HCT116 (cell line): ENCODE measurements at regions not wholly inside any gene's neighbourhood (a gene's known extent, or its start where the extent isn't known, plus 50 kb on each side); places are given as distances from the start of the nearest gene placed in this dataset.

Source experiments
- ATAC-seq: fragments of 200-7000 bp; cut with Tn5 transposase; 2 replicates; pipeline ENCODE4 v1.9.1; 2020; ENCODE audit warnings: mild to moderate bottlenecking, moderate library complexity
- BruUV-seq: library from RNA; stranded (reverse); fragments of 400-500 nt; replicated peaks from 2 replicates; lab custom pipeline; 2021; lab: Mats Ljungman, UMichigan
- CTCF ChIA-PET: fragments of 300-600 bp; sonication (Branson Sonifier 250); formaldehyde crosslinking; loops from one replicate; lab custom pipeline; 2021; ENCODE audit warnings: antibody characterized with exemption; lab: Charles Lee
- POLR2A ChIA-PET: fragments of 300-600, 350-600 bp; sonication (Branson Sonifier 250); formaldehyde crosslinking; loops from one replicate; lab custom pipeline; 2021; ENCODE audit warnings: antibody characterized with exemption; lab: Charles Lee
- RAD21 ChIA-PET, 2 experiments: fragments of 300-600 bp; sonication (Branson Sonifier 250); formaldehyde crosslinking; loops; one replicate each; lab custom pipeline; 2023; ENCODE audit warnings: low total read pairs in 2 of 2; ENCODE audit not compliant: uncharacterized antibody in 2 of 2, unreplicated experiment in 2 of 2, low non-redundant PET in 1 of 2; lab: Charles Lee
- DNase-seq: peaks from one replicate; pipeline ENCODE4 v3.0.0-alpha.2; 2010; ENCODE audit warnings: low read depth, low spot score
- H2AFZ ChIP-seq: fragments of 200-600 bp; shearing (Covaris generic), sonication (generic); 2 replicates; pipeline ENCODE4 v1.6.1; 2017; ENCODE audit warnings: low read depth, mixed run types, mixed read lengths, antibody characterized with exemption, low read length; ENCODE audit not compliant: poor library complexity, severe bottlenecking
- H3K27ac ChIP-seq: 2 replicates; pipeline ENCODE4 v1.5.1; 2012; ENCODE audit warnings: low read depth, low read length
- H3K27me3 ChIP-seq: fragments of 200-600 bp; sonication (generic); 2 replicates; pipeline ENCODE4 v1.6.1; 2016; ENCODE audit warnings: mixed run types, low read length, mixed read lengths; ENCODE audit not compliant: insufficient read depth
- H3K36me3 ChIP-seq, 2 experiments: fragments of 200-500 bp in 1 of 2; fragments of 200-600 bp in 1 of 2; sonication (Bioruptor generic) in 1 of 2; sonication (generic) in 1 of 2; 2 replicates each; pipeline versions ENCODE4 v1.5.1 to v1.6.1; 2014 to 2016; ENCODE audit warnings: low read length in 2 of 2, inconsistent platforms in 1 of 2, mixed read lengths in 1 of 2, mixed run types in 1 of 2; ENCODE audit not compliant: insufficient read depth in 2 of 2, control insufficient read depth in 1 of 2
- H3K4me1 ChIP-seq, 2 experiments: fragments of 200-600 bp in 1 of 2; sonication (generic) in 1 of 2; 2 replicates each; pipeline versions ENCODE4 v1.5.1 to v1.6.1; 2012 to 2017; ENCODE audit warnings: low read length in 2 of 2, inconsistent platforms in 1 of 2, mild to moderate bottlenecking in 1 of 2, mixed read lengths in 1 of 2, mixed run types in 1 of 2, moderate library complexity in 1 of 2; ENCODE audit not compliant: insufficient read depth in 2 of 2, control insufficient read depth in 1 of 2
- H3K4me2 ChIP-seq: fragments of 200-600 bp; sonication (generic); 2 replicates; pipeline ENCODE4 v1.6.1; 2017; ENCODE audit warnings: mixed run types, low read length, mixed read lengths
- H3K4me3 ChIP-seq, 2 experiments: fragments of 200-600 bp in 1 of 2; sonication (generic) in 1 of 2; replicated peaks in 1 of 2; 2 replicates each; pipeline ENCODE4 v1.5.1; 2011 to 2016; ENCODE audit warnings: low read length in 2 of 2, control low read depth in 1 of 2, low read depth in 1 of 2, mild to moderate bottlenecking in 1 of 2, mixed read lengths in 1 of 2, mixed run types in 1 of 2
- H3K79me2 ChIP-seq: fragments of 200-600 bp; sonication (generic); 2 replicates; pipeline ENCODE4 v1.6.1; 2017; ENCODE audit warnings: mild to moderate bottlenecking, mixed run types, low read length, moderate library complexity, mixed read lengths; ENCODE audit not compliant: insufficient read depth
- H3K9ac ChIP-seq: fragments of 200-600 bp; sonication (generic); 2 replicates; pipeline ENCODE4 v1.6.1; 2016; ENCODE audit warnings: low read length, mixed read lengths
- H3K9me2 ChIP-seq: fragments of 200-600 bp; sonication (generic), shearing (Covaris generic); 2 replicates; pipeline ENCODE4 v1.6.1; 2017; ENCODE audit warnings: mixed run types, mild to moderate bottlenecking, moderate library complexity; ENCODE audit not compliant: insufficient read depth
- H3K9me3 ChIP-seq, 2 experiments: fragments of 200-500 bp in 1 of 2; fragments of 200-600 bp in 1 of 2; sonication (Bioruptor generic) in 1 of 2; sonication (generic) in 1 of 2; 2 replicates each; pipeline ENCODE4 v1.6.1; 2014 to 2017; ENCODE audit warnings: low read length in 2 of 2, mixed read lengths in 2 of 2, inconsistent platforms in 1 of 2, low read depth in 1 of 2, mild to moderate bottlenecking in 1 of 2, mixed run types in 1 of 2, moderate library complexity in 1 of 2; ENCODE audit not compliant: control insufficient read depth in 1 of 2, insufficient read depth in 1 of 2
- H4K20me1 ChIP-seq: fragments of 200-600 bp; sonication (generic), shearing (Covaris generic); 2 replicates; pipeline ENCODE4 v1.6.1; 2017; ENCODE audit warnings: mixed run types, mild to moderate bottlenecking, moderate library complexity; ENCODE audit not compliant: insufficient read depth
- CBX3 ChIP-seq: IDR thresholded peaks from 2 replicates; pipeline ENCODE4 v1.6.1; 2012; ENCODE audit warnings: low read depth
- CEBPB ChIP-seq: IDR thresholded peaks from 2 replicates; pipeline ENCODE4 v1.6.1; 2012; ENCODE audit warnings: low read depth
- EGR1 ChIP-seq: IDR thresholded peaks from 2 replicates; pipeline ENCODE4 v1.6.1; 2012; ENCODE audit warnings: low read depth
- ELF1 ChIP-seq: IDR thresholded peaks from 2 replicates; pipeline ENCODE4 v1.6.1; 2012; ENCODE audit warnings: low read depth, borderline replicate concordance
- EZH2phosphoT487 ChIP-seq: fragments of 200-600 bp; IDR thresholded peaks from 2 replicates; pipeline ENCODE4 v1.6.1; 2018; ENCODE audit warnings: antibody characterized with exemption, borderline replicate concordance
- FOSL1 ChIP-seq: IDR thresholded peaks from 2 replicates; pipeline ENCODE4 v1.6.1; 2012; ENCODE audit warnings: low read depth
- JUND ChIP-seq: IDR thresholded peaks from 2 replicates; pipeline ENCODE4 v1.6.1; 2012
- RAD21 ChIP-seq: IDR thresholded peaks from 2 replicates; pipeline ENCODE4 v1.6.1; 2012; ENCODE audit warnings: low read depth, mild to moderate bottlenecking
- SIN3A ChIP-seq: IDR thresholded peaks from 2 replicates; pipeline ENCODE4 v1.6.1; 2012; ENCODE audit warnings: low read depth
- SP1 ChIP-seq: IDR thresholded peaks from 2 replicates; pipeline ENCODE4 v1.6.1; 2012; ENCODE audit warnings: low read depth
- TCF7L2 ChIP-seq: IDR thresholded peaks from 2 replicates; pipeline ENCODE4 v1.7.0; 2011; ENCODE audit warnings: borderline replicate concordance, inconsistent platforms; ENCODE audit not compliant: insufficient read depth, insufficient read length; ENCODE audit errors: extremely low read depth
- YY1 ChIP-seq: IDR thresholded peaks from 2 replicates; pipeline ENCODE4 v1.6.1; 2011; ENCODE audit warnings: low read length, low read depth, moderate library complexity, mild to moderate bottlenecking; ENCODE audit not compliant: insufficient replicate concordance; ENCODE audit errors: extremely low read depth
- ZNF274 ChIP-seq: fragments of 200-500 bp; sonication (Bioruptor generic); IDR thresholded peaks from 2 replicates; pipeline ENCODE4 v1.6.1; 2014; ENCODE audit warnings: mild to moderate bottlenecking, low read depth, low read length, inconsistent platforms
- intact Hi-C: fragments of 100-400 bp; cut with micrococcal nuclease; formaldehyde crosslinking; loops from 2 replicates; pipeline ENCODE4 v1.10.0; 2022
- TF ChIP-seq, protein P1 (sequence below): IDR thresholded peaks from 2 replicates; pipeline ENCODE4 v1.6.1; 2011; ENCODE audit warnings: mild to moderate bottlenecking, low read length, moderate library complexity; ENCODE audit not compliant: insufficient replicate concordance; ENCODE audit errors: extremely low read depth
- TF ChIP-seq, protein P2 (sequence below): IDR thresholded peaks from 2 replicates; pipeline ENCODE4 v1.6.1; 2012; ENCODE audit warnings: low read depth
- TF ChIP-seq, protein P3 (sequence below): IDR thresholded peaks from 2 replicates; pipeline ENCODE4 v1.6.1; 2012
- TF ChIP-seq, protein P4 (sequence below): IDR thresholded peaks from 2 replicates; pipeline ENCODE4 v1.6.1; 2012
- TF ChIP-seq, protein P5 (sequence below), 3 experiments: fragments of 200-600 bp in 1 of 3; sonication (generic) in 1 of 3; IDR thresholded peaks in 2 of 3; conservative IDR thresholded peaks in 1 of 3; 2 replicates each; pipeline ENCODE4 v1.5.1; 2012 to 2017; ENCODE audit warnings: low read depth in 2 of 3, low read length in 2 of 3, antibody characterized with exemption in 1 of 3, borderline replicate concordance in 1 of 3, control low read depth in 1 of 3, mild to moderate bottlenecking in 1 of 3, mixed read lengths in 1 of 3, mixed run types in 1 of 3, moderate library complexity in 1 of 3; ENCODE audit not compliant: insufficient read depth in 1 of 3

DNA sequence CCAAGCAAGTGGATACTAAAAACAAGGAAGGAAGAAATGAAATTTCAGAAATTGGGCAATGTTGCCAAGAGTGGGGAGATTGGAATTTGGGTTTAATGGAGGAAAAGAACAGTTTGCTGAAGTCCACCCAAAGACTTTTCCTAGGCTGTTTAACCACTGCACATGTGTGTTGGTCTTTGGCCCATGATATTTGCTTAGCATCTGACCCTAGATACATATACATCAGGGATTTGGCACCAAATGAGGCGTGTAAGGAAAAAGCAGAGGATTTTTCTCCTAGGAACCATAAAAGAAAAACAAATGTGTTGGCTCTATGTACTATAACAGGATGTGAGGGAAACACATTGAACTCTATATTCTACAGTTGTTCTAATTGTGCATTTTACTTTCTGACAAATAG is 80.7 kb upstream of the CD28 start:
- POLR2A ChIA-PET = no interaction called here
- no peak overlapping the region for H3K27ac ChIP-seq
- RAD21 ChIA-PET = no interaction called here
- no peaks in the 10 kb centered on the region for H3K79me2 ChIP-seq
- no peak for ATAC-seq
- intact Hi-C loops = no loop called here
- no peaks in the 10 kb centered on the region for H3K36me3 ChIP-seq
- H3K9me2 ChIP-seq = no peaks in the 10 kb centered on the region
- TF ChIP-seq, protein P1, sequence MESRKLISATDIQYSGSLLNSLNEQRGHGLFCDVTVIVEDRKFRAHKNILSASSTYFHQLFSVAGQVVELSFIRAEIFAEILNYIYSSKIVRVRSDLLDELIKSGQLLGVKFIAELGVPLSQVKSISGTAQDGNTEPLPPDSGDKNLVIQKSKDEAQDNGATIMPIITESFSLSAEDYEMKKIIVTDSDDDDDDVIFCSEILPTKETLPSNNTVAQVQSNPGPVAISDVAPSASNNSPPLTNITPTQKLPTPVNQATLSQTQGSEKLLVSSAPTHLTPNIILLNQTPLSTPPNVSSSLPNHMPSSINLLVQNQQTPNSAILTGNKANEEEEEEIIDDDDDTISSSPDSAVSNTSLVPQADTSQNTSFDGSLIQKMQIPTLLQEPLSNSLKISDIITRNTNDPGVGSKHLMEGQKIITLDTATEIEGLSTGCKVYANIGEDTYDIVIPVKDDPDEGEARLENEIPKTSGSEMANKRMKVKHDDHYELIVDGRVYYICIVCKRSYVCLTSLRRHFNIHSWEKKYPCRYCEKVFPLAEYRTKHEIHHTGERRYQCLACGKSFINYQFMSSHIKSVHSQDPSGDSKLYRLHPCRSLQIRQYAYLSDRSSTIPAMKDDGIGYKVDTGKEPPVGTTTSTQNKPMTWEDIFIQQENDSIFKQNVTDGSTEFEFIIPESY = no peak
- TF ChIP-seq ZNF274 (no peak), EZH2phosphoT487 (no peak), JUND (no peak), TCF7L2 (no peak), YY1 (no peak), ELF1 (no peak), FOSL1 (no peak), SP1 (no peak), EGR1 (no peak), CEBPB (no peak), CBX3 (no peak), RAD21 (no peak), SIN3A (no peak)
- TF ChIP-seq, protein P2, sequence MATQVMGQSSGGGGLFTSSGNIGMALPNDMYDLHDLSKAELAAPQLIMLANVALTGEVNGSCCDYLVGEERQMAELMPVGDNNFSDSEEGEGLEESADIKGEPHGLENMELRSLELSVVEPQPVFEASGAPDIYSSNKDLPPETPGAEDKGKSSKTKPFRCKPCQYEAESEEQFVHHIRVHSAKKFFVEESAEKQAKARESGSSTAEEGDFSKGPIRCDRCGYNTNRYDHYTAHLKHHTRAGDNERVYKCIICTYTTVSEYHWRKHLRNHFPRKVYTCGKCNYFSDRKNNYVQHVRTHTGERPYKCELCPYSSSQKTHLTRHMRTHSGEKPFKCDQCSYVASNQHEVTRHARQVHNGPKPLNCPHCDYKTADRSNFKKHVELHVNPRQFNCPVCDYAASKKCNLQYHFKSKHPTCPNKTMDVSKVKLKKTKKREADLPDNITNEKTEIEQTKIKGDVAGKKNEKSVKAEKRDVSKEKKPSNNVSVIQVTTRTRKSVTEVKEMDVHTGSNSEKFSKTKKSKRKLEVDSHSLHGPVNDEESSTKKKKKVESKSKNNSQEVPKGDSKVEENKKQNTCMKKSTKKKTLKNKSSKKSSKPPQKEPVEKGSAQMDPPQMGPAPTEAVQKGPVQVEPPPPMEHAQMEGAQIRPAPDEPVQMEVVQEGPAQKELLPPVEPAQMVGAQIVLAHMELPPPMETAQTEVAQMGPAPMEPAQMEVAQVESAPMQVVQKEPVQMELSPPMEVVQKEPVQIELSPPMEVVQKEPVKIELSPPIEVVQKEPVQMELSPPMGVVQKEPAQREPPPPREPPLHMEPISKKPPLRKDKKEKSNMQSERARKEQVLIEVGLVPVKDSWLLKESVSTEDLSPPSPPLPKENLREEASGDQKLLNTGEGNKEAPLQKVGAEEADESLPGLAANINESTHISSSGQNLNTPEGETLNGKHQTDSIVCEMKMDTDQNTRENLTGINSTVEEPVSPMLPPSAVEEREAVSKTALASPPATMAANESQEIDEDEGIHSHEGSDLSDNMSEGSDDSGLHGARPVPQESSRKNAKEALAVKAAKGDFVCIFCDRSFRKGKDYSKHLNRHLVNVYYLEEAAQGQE = no peak
- TF ChIP-seq, protein P3, sequence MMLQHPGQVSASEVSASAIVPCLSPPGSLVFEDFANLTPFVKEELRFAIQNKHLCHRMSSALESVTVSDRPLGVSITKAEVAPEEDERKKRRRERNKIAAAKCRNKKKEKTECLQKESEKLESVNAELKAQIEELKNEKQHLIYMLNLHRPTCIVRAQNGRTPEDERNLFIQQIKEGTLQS = no peak
- TF ChIP-seq, protein P4, sequence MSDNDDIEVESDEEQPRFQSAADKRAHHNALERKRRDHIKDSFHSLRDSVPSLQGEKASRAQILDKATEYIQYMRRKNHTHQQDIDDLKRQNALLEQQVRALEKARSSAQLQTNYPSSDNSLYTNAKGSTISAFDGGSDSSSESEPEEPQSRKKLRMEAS = no peak
- TF ChIP-seq, protein P5, sequence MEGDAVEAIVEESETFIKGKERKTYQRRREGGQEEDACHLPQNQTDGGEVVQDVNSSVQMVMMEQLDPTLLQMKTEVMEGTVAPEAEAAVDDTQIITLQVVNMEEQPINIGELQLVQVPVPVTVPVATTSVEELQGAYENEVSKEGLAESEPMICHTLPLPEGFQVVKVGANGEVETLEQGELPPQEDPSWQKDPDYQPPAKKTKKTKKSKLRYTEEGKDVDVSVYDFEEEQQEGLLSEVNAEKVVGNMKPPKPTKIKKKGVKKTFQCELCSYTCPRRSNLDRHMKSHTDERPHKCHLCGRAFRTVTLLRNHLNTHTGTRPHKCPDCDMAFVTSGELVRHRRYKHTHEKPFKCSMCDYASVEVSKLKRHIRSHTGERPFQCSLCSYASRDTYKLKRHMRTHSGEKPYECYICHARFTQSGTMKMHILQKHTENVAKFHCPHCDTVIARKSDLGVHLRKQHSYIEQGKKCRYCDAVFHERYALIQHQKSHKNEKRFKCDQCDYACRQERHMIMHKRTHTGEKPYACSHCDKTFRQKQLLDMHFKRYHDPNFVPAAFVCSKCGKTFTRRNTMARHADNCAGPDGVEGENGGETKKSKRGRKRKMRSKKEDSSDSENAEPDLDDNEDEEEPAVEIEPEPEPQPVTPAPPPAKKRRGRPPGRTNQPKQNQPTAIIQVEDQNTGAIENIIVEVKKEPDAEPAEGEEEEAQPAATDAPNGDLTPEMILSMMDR (IDR thresholded peaks at IDR 0.05 in 2 of 3, conservative IDR thresholded peaks at IDR 0.05 in 1 of 3; ENCODE audit: borderline replicate concordance in 1 of 3, insufficient read depth in 1 of 3, low read depth in 2 of 3, low read length in 2 of 3) = no peak
- H3K27me3 ChIP-seq = no peaks in the 10 kb centered on the region
- no TSS peak for BruUV-seq
- H4K20me1 ChIP-seq = no peaks in the 10 kb centered on the region
- H3K4me1 ChIP-seq = no peaks in the 10 kb centered on the region
- no peak overlapping the region for H3K4me3 ChIP-seq
- no peak overlapping the region for H3K9ac ChIP-seq
- H3K4me2 ChIP-seq = no peak overlapping the region
- H3K9me3 ChIP-seq = no peaks in the 10 kb centered on the region
- no peak overlapping the region for H2AFZ ChIP-seq
- CTCF ChIA-PET = no interaction called here
- no peak for DNase-seq
